NCI-H187 treated with DMSO at 0.1 percent for 48 hours (cell line): ENCODE measurements at regions not wholly inside any gene's neighbourhood (a gene's known extent, or its start where the extent isn't known, plus 50 kb on each side); places are given as distances from the start of the nearest gene placed in this dataset.

Experiments used
- DNase-seq: peaks from one replicate; lab custom pipeline; 2025; lab: John Stamatoyannopoulos, UW

GRCh38 chr15:36525430-36525829 is 54.0 kb upstream of the CDIN1 start:
- DNase-seq = no peak

- no peak for DNase-seq
These were observed 51.9 kb upstream of the CDIN1 start for GRCh38 chr15:36527235-36528162.

- no peak for DNase-seq
These were observed 50.0 kb upstream of the CDIN1 start for GRCh38 chr15:36529296-36530011.
